GM12878 (cell line): ENCODE measurements at regions not wholly inside any gene's neighbourhood (a gene's known extent, or its start where the extent isn't known, plus 50 kb on each side); places are given as distances from the start of the nearest gene placed in this dataset.

Experiments used
- ATAC-seq: fragments of 200-7000 bp; cut with Tn5 transposase; 3 replicates; pipeline ENCODE4 v1.9.1; 2020; ENCODE audit warnings: mild to moderate bottlenecking, moderate library complexity
- BruUV-seq: library from RNA; stranded (reverse); fragments of 400-500 nt; replicated peaks from 2 replicates; lab custom pipeline; 2021; lab: Mats Ljungman, UMichigan
- CTCF ChIA-PET: fragments of 300-600 bp; sonication (Branson Sonifier 250); formaldehyde crosslinking; extraction: SDS; loops from one replicate; lab custom pipeline; 2021; ENCODE audit warnings: inconsistent platforms; lab: Yijun Ruan, JAX
- POLR2A ChIA-PET: fragments of 350-600 bp; formaldehyde crosslinking; extraction: SDS; loops from one replicate; lab custom pipeline; 2021; ENCODE audit warnings: inconsistent platforms; lab: Charles Lee
- RAD21 ChIA-PET: fragments of 300-600 bp; sonication (Branson Sonifier 250); formaldehyde crosslinking; loops from one replicate; lab custom pipeline; 2023; ENCODE audit warnings: antibody characterized with exemption; ENCODE audit not compliant: unreplicated experiment; lab: Charles Lee
- SMC1A ChIA-PET: fragments of 300-600 bp; sonication (Branson Sonifier 250); formaldehyde crosslinking; loops from one replicate; lab custom pipeline; 2023; ENCODE audit not compliant: unreplicated experiment, uncharacterized antibody; lab: Charles Lee
- DNase-seq: peaks from one replicate; pipeline ENCODE4 v3.0.0-alpha.2; 2011; ENCODE audit warnings: low read depth, low spot score
- FAIRE-seq: peaks from 3 replicates; lab custom pipeline; 2011; peaks lifted over from hg19 to GRCh38; lab: Jason Lieb, UNC
- H2AFZ ChIP-seq: 2 replicates; pipeline ENCODE4 v1.6.0; 2011; ENCODE audit warnings: low read depth, low read length, control low read depth; ENCODE audit not compliant: control insufficient read depth
- H3K27ac ChIP-seq: 2 replicates; pipeline ENCODE4 v1.5.1; 2011; ENCODE audit warnings: control low read depth; ENCODE audit not compliant: control insufficient read depth, insufficient read depth
- H3K27me3 ChIP-seq, 2 experiments: replicated peaks in 1 of 2; 2 replicates each; pipeline versions ENCODE4 v1.6.0 to v1.6.1; 2011; ENCODE audit warnings: low read length in 1 of 2; ENCODE audit not compliant: control insufficient read depth in 2 of 2, insufficient read depth in 2 of 2
- H3K36me3 ChIP-seq, 2 experiments: 2 replicates each; pipeline ENCODE4 v1.5.1; 2011; ENCODE audit warnings: low read length in 1 of 2; ENCODE audit not compliant: control insufficient read depth in 2 of 2, insufficient read depth in 2 of 2
- H3K4me1 ChIP-seq: 2 replicates; pipeline ENCODE4 v1.6.1; 2011; ENCODE audit warnings: mild to moderate bottlenecking, low read length, moderate library complexity, mixed read lengths; ENCODE audit not compliant: control insufficient read depth, insufficient read depth
- H3K4me2 ChIP-seq: 2 replicates; pipeline ENCODE4 v1.6.0; 2011; ENCODE audit warnings: control low read depth; ENCODE audit not compliant: control insufficient read depth, insufficient read depth
- H3K4me3 ChIP-seq: fragments of 200-600 bp; sonication (generic); 2 replicates; pipeline ENCODE4 v1.5.1; 2016
- H3K79me2 ChIP-seq: 2 replicates; pipeline ENCODE4 v1.6.0; 2011; ENCODE audit warnings: low read length; ENCODE audit not compliant: control insufficient read depth, insufficient read depth
- H3K9ac ChIP-seq: 2 replicates; pipeline ENCODE4 v1.8.0; 2011; ENCODE audit warnings: low read length, control low read depth, mixed read lengths; ENCODE audit not compliant: control insufficient read depth, insufficient read depth
- H3K9me3 ChIP-seq: replicated peaks from 3 replicates; pipeline ENCODE4 v1.5.1; 2011; ENCODE audit warnings: mild to moderate bottlenecking, low read length; ENCODE audit not compliant: control insufficient read depth, insufficient read depth
- H4K20me1 ChIP-seq: 2 replicates; pipeline ENCODE4 v1.6.0; 2011; ENCODE audit not compliant: control insufficient read depth, insufficient read depth
- ATF7 ChIP-seq: fragments of 450-650 bp; IDR thresholded peaks from 2 replicates; pipeline ENCODE4 v1.6.1; 2016; ENCODE audit warnings: low read depth, mild to moderate bottlenecking
- BACH1 ChIP-seq: fragments of 450-650 bp; IDR thresholded peaks from 2 replicates; pipeline ENCODE4 v1.6.1; 2017; ENCODE audit warnings: mild to moderate bottlenecking, borderline replicate concordance
- BCL3 ChIP-seq: IDR thresholded peaks from 2 replicates; pipeline ENCODE4 v1.6.1; 2011; ENCODE audit warnings: borderline replicate concordance, low read depth, mild to moderate bottlenecking, moderate library complexity, low read length; ENCODE audit not compliant: insufficient read depth, poor library complexity, severe bottlenecking
- BHLHE40 ChIP-seq, 2 experiments: fragments of 450-650 bp in 1 of 2; IDR thresholded peaks; 2 replicates each; pipeline ENCODE4 v1.6.1; 2011 to 2017; ENCODE audit warnings: low read depth in 2 of 2, borderline replicate concordance in 1 of 2, improper control_type of control experiment in 1 of 2, low read length in 1 of 2, mild to moderate bottlenecking in 1 of 2
- GABPA ChIP-seq: IDR thresholded peaks from 2 replicates; pipeline ENCODE4 v1.6.1; 2014; ENCODE audit warnings: antibody characterized with exemption, low read depth, mild to moderate bottlenecking, inconsistent platforms
- IRF4 ChIP-seq: IDR thresholded peaks from 2 replicates; pipeline ENCODE4 v1.6.1; 2011; ENCODE audit warnings: low read depth, low read length
- KAT2A ChIP-seq: conservative IDR thresholded peaks from 2 replicates; pipeline ENCODE4 v1.6.1; 2011; ENCODE audit warnings: low read depth, low read length; ENCODE audit not compliant: control insufficient read depth
- MAX ChIP-seq: IDR thresholded peaks from 2 replicates; pipeline ENCODE4 v1.6.1; 2012; ENCODE audit warnings: low read depth, low read length, improper control_type of control experiment
- NR2C1 ChIP-seq: fragments of 450-650 bp; IDR thresholded peaks from 2 replicates; pipeline ENCODE4 v1.6.1; 2017; ENCODE audit warnings: antibody characterized with exemption, mild to moderate bottlenecking, moderate library complexity
- POU2F2 ChIP-seq: IDR thresholded peaks from 3 replicates; pipeline ENCODE4 v1.6.1; 2011; ENCODE audit warnings: low read depth, mild to moderate bottlenecking, low read length, borderline replicate concordance
- SMC3 ChIP-seq: IDR thresholded peaks from 2 replicates; pipeline ENCODE4 v1.6.1; 2011; ENCODE audit warnings: low read length, improper control_type of control experiment, borderline replicate concordance
- TCF7 ChIP-seq: IDR thresholded peaks from 2 replicates; pipeline ENCODE4 v1.6.1; 2014; ENCODE audit warnings: antibody characterized with exemption, borderline replicate concordance
- WGBS: methylation state at CpG from one replicate; pipeline ENCODE4 v1.1.6; 2016; ENCODE audit warnings: low lambda C conversion rate; ENCODE audit not compliant: insufficient replicate concordance, insufficient coverage; ENCODE audit errors: missing lambda C conversion rate; 5-methylcytosine and 5-hydroxymethylcytosine counted together
- in situ Hi-C: fragments of 300-500 bp; cut with MboI; formaldehyde crosslinking; loops from 9 replicates; pipeline ENCODE4 v1.14.3; 2018; ENCODE audit warnings: mixed read lengths
- intact Hi-C: fragments of 100-400 bp; cut with micrococcal nuclease; formaldehyde crosslinking; loops from one replicate; pipeline ENCODE4 v1.14.2; 2022; ENCODE audit not compliant: unreplicated experiment

GRCh38 chr3:151625586-151625985 is 108.1 kb upstream of the AADACL2 start:
- no peak for FAIRE-seq

More at GRCh38 chr3:151625586-151625985, 108.1 kb upstream of the AADACL2 start:
- WGBS = 25% methylated on average over 1 of the region's 1 CpG
- H3K27ac ChIP-seq = no peak overlapping the region
- H2AFZ ChIP-seq = no peak overlapping the region
- intact Hi-C loops (no loop called here), in situ Hi-C loops (no loop called here)
- ChIA-PET RAD21 (no interaction called here), CTCF (no interaction called here), SMC1A (no interaction called here), POLR2A (no interaction called here)
- no peak for DNase-seq
- no peaks in the 10 kb centered on the region for H4K20me1 ChIP-seq
- H3K27me3 ChIP-seq = no peaks in the 10 kb centered on the region; a peak in 2 of 4 replicates
- no peak for ATAC-seq
- H3K9ac ChIP-seq = no peak overlapping the region
- no peak overlapping the region for H3K4me3 ChIP-seq
- no peaks in the 10 kb centered on the region for H3K79me2 ChIP-seq
- no peaks in the 10 kb centered on the region for H3K9me3 ChIP-seq
- no peaks in the 10 kb centered on the region for H3K4me1 ChIP-seq
- BruUV-seq = no TSS peak
- no peaks in the 10 kb centered on the region for H3K36me3 ChIP-seq
- no peak for TF ChIP-seq NR2C1
- no peak for TF ChIP-seq BHLHE40 (IDR thresholded peaks at IDR 0.05; ENCODE audit: borderline replicate concordance in 1 of 2, low read depth in 2 of 2, low read length in 1 of 2)
- TF ChIP-seq IRF4 = no peak
- no peak for TF ChIP-seq BCL3
- TF ChIP-seq GABPA = no peak
- TF ChIP-seq BACH1 = no peak
- no peak for TF ChIP-seq MAX
- TF ChIP-seq ATF7 = no peak
- TF ChIP-seq TCF7 = no peak
- no peak for TF ChIP-seq SMC3
- no peak for TF ChIP-seq KAT2A
- TF ChIP-seq POU2F2 = no peak
- H3K4me2 ChIP-seq = no peak overlapping the region
